SK-N-SH treated with all-trans-retinoic acid at 6 μM for 48 hours (cell line): ENCODE measurements at regions not wholly inside any gene's neighbourhood (a gene's known extent, or its start where the extent isn't known, plus 50 kb on each side); places are given as distances from the start of the nearest gene placed in this dataset.

Experiments used
- ATAC-seq: fragments of 200-7000 bp; cut with Tn5 transposase; 3 replicates; pipeline ENCODE4 v1.9.1; 2020; ENCODE audit warnings: mild to moderate bottlenecking, moderate library complexity
- ARNTL ChIP-seq: fragments of 450-650 bp; formaldehyde crosslinking; IDR thresholded peaks from 2 replicates; pipeline ENCODE4 v1.5.0; 2020; ENCODE audit warnings: low read depth, mild to moderate bottlenecking, moderate library complexity, borderline replicate concordance
- CSDC2 ChIP-seq: fragments of 250-450 bp; sonication (Bioruptor Pico); IDR thresholded peaks from 2 replicates; pipeline ENCODE4 v1.5.0; 2020; ENCODE audit warnings: mild to moderate bottlenecking, moderate library complexity
- ESRRG ChIP-seq: fragments of 250-450 bp; sonication (Bioruptor Pico); IDR thresholded peaks from 2 replicates; pipeline ENCODE4 v1.6.1; 2021; ENCODE audit warnings: mild to moderate bottlenecking
- GLIS3 ChIP-seq: fragments of 250-450 bp; sonication (Bioruptor Pico); IDR thresholded peaks from 2 replicates; pipeline ENCODE4 v1.5.0; 2020; ENCODE audit warnings: mild to moderate bottlenecking, moderate library complexity
- OSR1 ChIP-seq: fragments of 250-450 bp; sonication (Bioruptor Pico); IDR thresholded peaks from 2 replicates; pipeline ENCODE4 v1.8.0; 2022; ENCODE audit warnings: moderate library complexity, mild to moderate bottlenecking, inconsistent platforms
- PPARA ChIP-seq: fragments of 250-450 bp; sonication (Bioruptor Pico); IDR thresholded peaks from 2 replicates; pipeline ENCODE4 v1.5.0; 2020; ENCODE audit warnings: mild to moderate bottlenecking, borderline replicate concordance
- RARB ChIP-seq: fragments of 250-450 bp; sonication (Bioruptor Pico); IDR thresholded peaks from 2 replicates; pipeline ENCODE4 v1.8.0; 2021; ENCODE audit warnings: mild to moderate bottlenecking, moderate library complexity
- SNAI2 ChIP-seq: fragments of 250-450 bp; sonication (Bioruptor Pico); IDR thresholded peaks from 2 replicates; pipeline ENCODE4 v1.5.0; 2020; ENCODE audit warnings: mild to moderate bottlenecking, moderate library complexity
- TCF4 ChIP-seq: fragments of 250-450 bp; sonication (Bioruptor Pico); IDR thresholded peaks from 2 replicates; pipeline ENCODE4 v1.8.0; 2021; ENCODE audit warnings: mild to moderate bottlenecking, moderate library complexity, borderline replicate concordance
- TOX ChIP-seq: fragments of 250-450 bp; sonication (Bioruptor Pico); IDR thresholded peaks from 2 replicates; pipeline ENCODE4 v1.8.0; 2021; ENCODE audit warnings: mild to moderate bottlenecking, moderate library complexity, borderline replicate concordance
- TSHZ2 ChIP-seq: fragments of 250-450 bp; sonication (Bioruptor Pico); IDR thresholded peaks from 2 replicates; pipeline ENCODE4 v1.5.0; 2020; ENCODE audit warnings: mild to moderate bottlenecking, moderate library complexity
- ZFP3 ChIP-seq: fragments of 250-450 bp; sonication (Bioruptor Pico); IDR thresholded peaks from 2 replicates; pipeline ENCODE4 v1.5.0; 2020; ENCODE audit warnings: mild to moderate bottlenecking, moderate library complexity
- ZFP30 ChIP-seq: fragments of 450-650 bp; formaldehyde crosslinking; IDR thresholded peaks from 2 replicates; pipeline ENCODE4 v1.5.0; 2022; ENCODE audit warnings: mild to moderate bottlenecking, moderate library complexity
- ZNF565 ChIP-seq: fragments of 450-650 bp; formaldehyde crosslinking; conservative IDR thresholded peaks from 2 replicates; pipeline ENCODE4 v1.5.0; 2020; ENCODE audit warnings: low read depth, mild to moderate bottlenecking, moderate library complexity
- ZNF70 ChIP-seq: fragments of 450-650 bp; formaldehyde crosslinking; IDR thresholded peaks from 2 replicates; pipeline ENCODE4 v1.5.0; 2020; ENCODE audit warnings: mild to moderate bottlenecking, moderate library complexity
- ZNF8 ChIP-seq: fragments of 450-650 bp; formaldehyde crosslinking; IDR thresholded peaks from 2 replicates; pipeline ENCODE4 v1.5.0; 2020; ENCODE audit warnings: mild to moderate bottlenecking, moderate library complexity
- TF ChIP-seq, protein P1 (sequence below): fragments of 250-450 bp; sonication (Bioruptor Pico); IDR thresholded peaks from 2 replicates; pipeline ENCODE4 v1.8.0; 2021; ENCODE audit warnings: low read depth, mild to moderate bottlenecking, moderate library complexity, borderline replicate concordance
- TF ChIP-seq, protein P2 (sequence below): fragments of 250-450 bp; sonication (Bioruptor Pico); IDR thresholded peaks from 2 replicates; pipeline ENCODE4 v1.5.1; 2021; ENCODE audit warnings: mild to moderate bottlenecking, moderate library complexity
- TF ChIP-seq, protein P3 (sequence below): fragments of 250-450 bp; sonication (Bioruptor Pico); IDR thresholded peaks from 2 replicates; pipeline ENCODE4 v1.5.1; 2020; ENCODE audit warnings: low read depth, mild to moderate bottlenecking, moderate library complexity
- TF ChIP-seq, protein P4 (sequence below): fragments of 250-450 bp; sonication (Bioruptor Pico); IDR thresholded peaks from 2 replicates; pipeline ENCODE4 v1.8.0; 2020; ENCODE audit warnings: mild to moderate bottlenecking, moderate library complexity, borderline replicate concordance

- TF ChIP-seq GLIS3 (CRISPR knock-in tag) (no peak), ESRRG (no peak), ARNTL (CRISPR knock-in tag) (no peak), TCF4 (no peak), ZNF8 (no peak), OSR1 (no peak), ZFP30 (CRISPR knock-in tag) (no peak), SNAI2 (CRISPR knock-in tag) (no peak), TOX (CRISPR knock-in tag) (no peak), CSDC2 (CRISPR knock-in tag) (no peak), TSHZ2 (CRISPR knock-in tag) (no peak), RARB (CRISPR knock-in tag) (no peak), ZNF565 (CRISPR knock-in tag) (no peak), ZNF70 (CRISPR knock-in tag) (no peak), ZFP3 (CRISPR knock-in tag) (no peak)
- TF ChIP-seq, protein P1, sequence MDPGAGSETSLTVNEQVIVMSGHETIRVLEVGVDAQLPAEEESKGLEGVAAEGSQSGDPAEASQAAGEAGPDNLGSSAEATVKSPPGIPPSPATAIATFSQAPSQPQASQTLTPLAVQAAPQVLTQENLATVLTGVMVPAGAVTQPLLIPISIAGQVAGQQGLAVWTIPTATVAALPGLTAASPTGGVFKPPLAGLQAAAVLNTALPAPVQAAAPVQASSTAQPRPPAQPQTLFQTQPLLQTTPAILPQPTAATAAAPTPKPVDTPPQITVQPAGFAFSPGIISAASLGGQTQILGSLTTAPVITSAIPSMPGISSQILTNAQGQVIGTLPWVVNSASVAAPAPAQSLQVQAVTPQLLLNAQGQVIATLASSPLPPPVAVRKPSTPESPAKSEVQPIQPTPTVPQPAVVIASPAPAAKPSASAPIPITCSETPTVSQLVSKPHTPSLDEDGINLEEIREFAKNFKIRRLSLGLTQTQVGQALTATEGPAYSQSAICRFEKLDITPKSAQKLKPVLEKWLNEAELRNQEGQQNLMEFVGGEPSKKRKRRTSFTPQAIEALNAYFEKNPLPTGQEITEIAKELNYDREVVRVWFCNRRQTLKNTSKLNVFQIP (CRISPR knock-in tag): no peak
- TF ChIP-seq, protein P2, sequence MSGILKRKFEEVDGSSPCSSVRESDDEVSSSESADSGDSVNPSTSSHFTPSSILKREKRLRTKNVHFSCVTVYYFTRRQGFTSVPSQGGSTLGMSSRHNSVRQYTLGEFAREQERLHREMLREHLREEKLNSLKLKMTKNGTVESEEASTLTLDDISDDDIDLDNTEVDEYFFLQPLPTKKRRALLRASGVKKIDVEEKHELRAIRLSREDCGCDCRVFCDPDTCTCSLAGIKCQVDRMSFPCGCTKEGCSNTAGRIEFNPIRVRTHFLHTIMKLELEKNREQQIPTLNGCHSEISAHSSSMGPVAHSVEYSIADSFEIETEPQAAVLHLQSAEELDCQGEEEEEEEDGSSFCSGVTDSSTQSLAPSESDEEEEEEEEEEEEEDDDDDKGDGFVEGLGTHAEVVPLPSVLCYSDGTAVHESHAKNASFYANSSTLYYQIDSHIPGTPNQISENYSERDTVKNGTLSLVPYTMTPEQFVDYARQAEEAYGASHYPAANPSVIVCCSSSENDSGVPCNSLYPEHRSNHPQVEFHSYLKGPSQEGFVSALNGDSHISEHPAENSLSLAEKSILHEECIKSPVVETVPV (CRISPR knock-in tag): no peak
- TF ChIP-seq, protein P3, sequence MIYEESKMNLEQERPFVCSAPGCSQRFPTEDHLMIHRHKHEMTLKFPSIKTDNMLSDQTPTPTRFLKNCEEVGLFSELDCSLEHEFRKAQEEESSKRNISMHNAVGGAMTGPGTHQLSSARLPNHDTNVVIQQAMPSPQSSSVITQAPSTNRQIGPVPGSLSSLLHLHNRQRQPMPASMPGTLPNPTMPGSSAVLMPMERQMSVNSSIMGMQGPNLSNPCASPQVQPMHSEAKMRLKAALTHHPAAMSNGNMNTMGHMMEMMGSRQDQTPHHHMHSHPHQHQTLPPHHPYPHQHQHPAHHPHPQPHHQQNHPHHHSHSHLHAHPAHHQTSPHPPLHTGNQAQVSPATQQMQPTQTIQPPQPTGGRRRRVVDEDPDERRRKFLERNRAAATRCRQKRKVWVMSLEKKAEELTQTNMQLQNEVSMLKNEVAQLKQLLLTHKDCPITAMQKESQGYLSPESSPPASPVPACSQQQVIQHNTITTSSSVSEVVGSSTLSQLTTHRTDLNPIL (CRISPR knock-in tag): no peak
- TF ChIP-seq, protein P4, sequence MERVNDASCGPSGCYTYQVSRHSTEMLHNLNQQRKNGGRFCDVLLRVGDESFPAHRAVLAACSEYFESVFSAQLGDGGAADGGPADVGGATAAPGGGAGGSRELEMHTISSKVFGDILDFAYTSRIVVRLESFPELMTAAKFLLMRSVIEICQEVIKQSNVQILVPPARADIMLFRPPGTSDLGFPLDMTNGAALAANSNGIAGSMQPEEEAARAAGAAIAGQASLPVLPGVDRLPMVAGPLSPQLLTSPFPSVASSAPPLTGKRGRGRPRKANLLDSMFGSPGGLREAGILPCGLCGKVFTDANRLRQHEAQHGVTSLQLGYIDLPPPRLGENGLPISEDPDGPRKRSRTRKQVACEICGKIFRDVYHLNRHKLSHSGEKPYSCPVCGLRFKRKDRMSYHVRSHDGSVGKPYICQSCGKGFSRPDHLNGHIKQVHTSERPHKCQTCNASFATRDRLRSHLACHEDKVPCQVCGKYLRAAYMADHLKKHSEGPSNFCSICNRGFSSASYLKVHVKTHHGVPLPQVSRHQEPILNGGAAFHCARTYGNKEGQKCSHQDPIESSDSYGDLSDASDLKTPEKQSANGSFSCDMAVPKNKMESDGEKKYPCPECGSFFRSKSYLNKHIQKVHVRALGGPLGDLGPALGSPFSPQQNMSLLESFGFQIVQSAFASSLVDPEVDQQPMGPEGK: no peak
Observed at GRCh38 chr20:1833728-1834726, 61.2 kb upstream of the SIRPA start.

DNA sequence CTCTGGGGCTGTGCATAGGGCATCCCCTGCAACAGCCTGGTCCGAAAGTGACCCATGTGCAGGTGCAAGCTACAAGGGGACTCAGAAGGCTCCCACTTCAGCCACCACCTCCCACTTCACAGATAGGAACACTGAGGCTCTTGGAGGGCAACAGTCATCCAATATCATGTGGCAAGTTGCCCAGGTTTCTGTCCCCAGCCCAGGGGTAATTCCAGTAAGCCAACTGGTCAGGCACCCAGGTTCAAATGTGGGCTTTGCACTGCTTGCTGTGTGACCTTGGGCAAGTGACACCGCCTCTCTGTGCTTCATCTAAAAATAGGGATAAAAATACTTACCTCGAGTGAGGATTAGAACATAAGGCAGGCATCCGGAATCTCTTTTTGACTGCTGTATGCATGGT, 62.0 kb upstream of the SIRPA start:
- ATAC-seq: no peak
- TF ChIP-seq, protein P3 (CRISPR knock-in tag): no peak
- TF ChIP-seq PPARA (CRISPR knock-in tag) (no peak), OSR1 (no peak)
- TF ChIP-seq, all 23 proteins: peak for 0

More at GRCh38 chr20:1833728-1834726, 61.2 kb upstream of the SIRPA start:
- no peak for ATAC-seq
